ENCODE measurements at regions not wholly inside any gene's neighbourhood (a gene's known extent, or its start where the extent isn't known, plus 50 kb on each side); places are given as distances from the start of the nearest gene placed in this dataset.

GRCh38 chr9:113795811-113796392, 80.2 kb upstream of the ZNF618 start:
- TF ChIP-seq CTCF (IDR thresholded peaks at IDR 0.05; ENCODE audit: insufficient read depth, low read depth, low read length) (no peak), EZH2 (IDR thresholded peaks at IDR 0.05; ENCODE audit: insufficient read depth, low read length) (no peak)

All from astrocyte (in vitro differentiated cells and primary cell).